GM21360 (cell line): ENCODE measurements at regions not wholly inside any gene's neighbourhood (a gene's known extent, or its start where the extent isn't known, plus 50 kb on each side); places are given as distances from the start of the nearest gene placed in this dataset.
"Not testable (repeated sequence)": the region's sequence is repeated elsewhere in the genome, so short reads cannot be mapped to it uniquely, and the experiment has no call there.

Experiments used
- ATAC-seq: cut with Tn5 transposase; IDR thresholded peaks from one replicate; pipeline ENCODE4 v1.9.1; 2021; ENCODE audit warnings: mild to moderate bottlenecking, moderate library complexity; ENCODE audit not compliant: unreplicated experiment

- no peak for ATAC-seq
Measured at GRCh38 chr20:22941550-22941949, 93.6 kb upstream of the SSTR4 start.

- ATAC-seq, result no peak
Measured at GRCh38 chr20:22942742-22943141, 92.4 kb upstream of the SSTR4 start.

GRCh38 chr20:22944062-22944461 lies 91.0 kb upstream of the SSTR4 start:
- ATAC-seq, result no peak

GRCh38 chr20:22944936-22945335 lies 90.2 kb upstream of the SSTR4 start:
- no peak for ATAC-seq

- no peak for ATAC-seq
Measured at GRCh38 chr20:22946596-22946995, 88.5 kb upstream of the SSTR4 start.

- no peak for ATAC-seq
Measured at GRCh38 chr20:22949331-22950109, 85.6 kb upstream of the SSTR4 start.

- no peak for ATAC-seq
Measured at GRCh38 chr20:22951966-22952365, 83.1 kb upstream of the SSTR4 start.

GRCh38 chr20:22954661-22955060 lies 80.5 kb upstream of the SSTR4 start:
- ATAC-seq, result no peak

GRCh38 chr20:22958390-22958789 lies 76.7 kb upstream of the SSTR4 start:
- ATAC-seq, result no peak

GRCh38 chr20:22962567-22963439 lies 72.3 kb upstream of the SSTR4 start:
- no peak for ATAC-seq

- ATAC-seq, result no peak
Measured at GRCh38 chr20:22963581-22963980, 71.5 kb upstream of the SSTR4 start.

GRCh38 chr20:22966787-22967464 lies 68.2 kb upstream of the SSTR4 start:
- no peak for ATAC-seq

- ATAC-seq, result not testable (repeated sequence)
Measured at GRCh38 chr20:22967706-22968105, 67.4 kb upstream of the SSTR4 start.

- not testable (repeated sequence) for ATAC-seq
Measured at GRCh38 chr20:22969031-22969430, 66.1 kb upstream of the SSTR4 start.

GRCh38 chr20:22971077-22971476 lies 64.0 kb upstream of the SSTR4 start:
- ATAC-seq, result not testable (repeated sequence)

GRCh38 chr20:22974354-22974753 lies 60.8 kb upstream of the SSTR4 start:
- no peak for ATAC-seq

- ATAC-seq, result no peak
Measured at GRCh38 chr20:22977047-22977785, 57.9 kb upstream of the SSTR4 start.

- ATAC-seq, result no peak
Measured at GRCh38 chr20:22984008-22984407, 51.1 kb upstream of the SSTR4 start.

GRCh38 chr20:22984606-22985005 lies 50.5 kb upstream of the SSTR4 start:
- ATAC-seq, result no peak

GRCh38 chr20:22985239-22985778 lies 49.8 kb upstream of the SSTR4 start:
- ATAC-seq, result no peak
